ENCODE measurements at regions not wholly inside any gene's neighbourhood (a gene's known extent, or its start where the extent isn't known, plus 50 kb on each side); places are given as distances from the start of the nearest gene placed in this dataset.
"Not testable (repeated sequence)": the region's sequence is repeated elsewhere in the genome, so short reads cannot be mapped to it uniquely, and the experiment has no call there.

DNA sequence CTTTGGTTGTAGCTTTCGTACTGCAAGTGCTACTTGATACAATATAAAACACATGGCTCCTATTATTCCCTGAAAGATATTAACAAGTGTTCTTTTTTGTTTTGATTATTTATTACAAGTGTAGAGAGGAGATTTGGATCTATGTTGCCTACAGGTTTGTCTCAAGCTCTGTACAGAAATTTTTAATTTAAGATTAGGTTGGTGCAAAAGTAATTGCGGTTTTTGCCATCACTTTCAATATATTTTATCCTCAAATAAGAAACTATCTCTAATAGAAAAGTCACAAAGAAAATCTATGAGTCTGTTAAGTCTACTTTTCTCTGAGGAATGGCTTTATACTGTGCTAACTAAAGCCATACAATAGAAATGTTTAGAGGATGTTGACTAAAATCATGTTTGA is 1086.1 kb downstream of the GRM8 start:
- no peak for DNase-seq

DNA sequence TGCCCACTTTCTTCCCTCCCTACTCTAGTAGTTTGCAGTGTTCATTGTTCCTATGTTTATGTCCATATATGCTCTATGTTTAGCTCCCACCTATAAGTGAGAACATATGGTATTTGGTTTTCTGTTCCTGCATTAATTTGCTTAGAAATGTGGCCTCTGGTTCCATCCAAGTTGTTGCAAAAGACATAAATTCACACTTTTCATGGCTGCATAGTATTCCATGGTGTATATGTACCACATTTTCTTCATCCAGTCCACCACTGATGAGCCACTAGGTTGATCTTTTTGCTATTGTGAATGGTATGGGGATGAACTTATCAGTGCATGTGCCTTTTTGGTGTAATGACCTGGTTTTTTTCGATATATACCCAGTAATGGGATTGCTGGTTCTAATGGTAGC is 1089.1 kb downstream of the GRM8 start:
- DNase-seq = no peak

DNA sequence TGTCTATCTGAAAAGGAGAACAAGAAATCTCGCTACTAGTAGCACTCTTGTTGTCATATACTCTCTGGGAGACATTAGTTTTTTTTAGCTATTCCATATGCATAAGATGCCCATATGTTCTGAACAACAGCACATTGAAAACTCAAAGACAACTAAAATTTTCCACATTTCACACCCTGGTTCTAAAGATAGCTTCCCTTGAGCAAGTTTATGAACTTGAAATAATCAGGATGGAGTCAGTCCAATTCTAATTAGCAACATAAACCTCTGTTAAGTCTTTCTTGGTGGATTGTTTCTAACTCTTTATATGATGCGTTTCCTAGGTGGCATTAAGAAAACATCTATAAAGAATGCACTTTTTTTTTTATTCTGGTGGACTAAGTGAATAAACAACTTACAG is 1095.3 kb downstream of the GRM8 start:
- no peak for DNase-seq

DNA sequence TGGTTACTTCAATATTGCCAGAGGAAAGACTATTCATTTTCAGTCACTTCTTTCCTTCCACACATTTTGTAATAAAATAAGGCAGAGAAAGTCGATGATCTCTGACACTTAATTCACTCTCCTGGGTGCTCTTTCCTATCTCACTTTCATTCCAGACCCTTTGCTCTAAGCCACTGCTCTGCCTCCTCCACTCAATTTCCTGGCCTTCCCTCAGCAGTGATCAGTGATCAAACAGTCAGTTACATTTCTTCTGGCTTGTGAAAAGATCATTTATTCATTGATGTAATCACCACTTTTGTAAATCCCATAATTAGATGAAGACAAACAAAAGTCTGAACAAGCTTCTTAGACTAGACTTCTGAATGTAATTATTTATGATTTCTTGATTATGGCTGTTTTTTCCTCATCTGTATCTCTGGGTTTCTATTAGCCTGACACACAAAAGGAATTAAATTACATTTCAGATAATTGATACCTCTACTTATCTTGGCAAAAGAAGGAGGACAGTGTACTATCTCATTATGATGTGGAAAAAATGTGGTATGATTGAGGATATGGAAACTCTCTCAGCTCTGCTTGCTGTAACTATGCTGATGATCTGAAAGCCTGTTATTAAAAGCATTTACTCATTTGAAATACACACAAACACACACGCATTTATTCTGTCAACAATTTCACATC is 1102.3 kb downstream of the GRM8 start:
- DNase-seq = no peak

DNA sequence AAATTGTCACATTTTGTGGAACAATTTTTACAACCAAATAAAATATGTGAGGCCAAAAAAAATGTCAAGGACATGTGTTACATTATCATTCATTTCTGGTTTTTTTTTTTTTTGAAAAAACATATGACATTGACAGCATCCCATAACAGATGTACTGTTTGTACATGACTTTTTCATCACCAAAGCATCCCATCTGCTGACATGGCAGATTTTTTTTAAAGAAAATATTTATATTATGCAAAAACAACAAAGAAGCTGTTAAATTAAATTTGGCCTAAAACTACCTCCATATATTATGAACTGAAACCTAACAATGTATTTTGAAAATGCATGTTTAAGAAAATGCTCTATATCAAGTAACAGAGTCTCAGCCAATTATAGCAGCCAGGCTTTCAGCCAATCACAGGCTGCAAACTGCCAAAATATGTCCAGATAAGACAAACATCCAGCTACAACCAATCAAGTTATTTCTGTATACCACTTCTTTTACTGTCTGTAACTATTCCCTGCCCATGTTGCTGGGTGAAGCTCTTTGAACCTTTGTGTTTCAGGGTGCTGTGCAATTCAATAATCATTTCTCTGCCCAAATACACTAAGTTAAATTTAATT is 1111.8 kb downstream of the GRM8 start:
- DNase-seq = no peak

DNA sequence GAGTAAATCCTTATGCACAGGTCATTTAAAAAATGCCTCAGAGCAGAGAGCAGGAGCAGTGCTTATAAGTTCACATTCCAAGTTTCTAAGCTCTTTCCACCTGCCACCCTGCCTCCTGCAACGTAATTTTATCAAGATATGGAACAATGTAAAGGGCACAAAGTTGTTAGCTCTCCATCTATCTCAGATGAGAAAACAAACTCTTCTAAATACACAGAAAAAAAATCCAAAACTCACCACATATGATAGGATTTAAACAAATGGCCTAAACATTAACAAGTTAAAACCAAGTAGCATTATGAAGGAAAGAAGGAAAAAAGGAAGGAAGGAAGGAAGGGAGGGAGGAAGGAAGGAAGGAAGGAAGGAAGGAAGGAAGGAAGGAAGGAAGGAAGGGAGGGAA is 1132.8 kb downstream of the GRM8 start:
- DNase-seq = no peak

DNA sequence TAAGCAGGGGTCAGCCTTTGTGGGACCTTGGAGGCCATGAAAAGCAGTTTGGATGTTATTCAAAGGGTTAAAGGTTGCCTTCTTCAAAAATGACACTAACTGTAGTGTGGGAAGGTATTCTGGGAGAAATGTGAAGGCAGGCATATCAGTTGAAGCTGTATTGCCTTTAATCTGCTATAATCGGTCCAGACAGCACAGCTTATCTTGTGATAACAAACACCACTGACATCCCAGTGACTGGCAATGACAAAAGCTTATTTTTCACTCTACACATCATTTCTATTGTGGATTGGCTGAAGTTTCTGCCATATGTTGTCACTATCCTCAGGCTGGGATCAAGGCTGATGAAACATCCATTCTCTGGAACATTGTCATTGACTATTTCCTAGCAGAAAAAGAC is 1149.2 kb downstream of the GRM8 start:
- no peak for DNase-seq

DNA sequence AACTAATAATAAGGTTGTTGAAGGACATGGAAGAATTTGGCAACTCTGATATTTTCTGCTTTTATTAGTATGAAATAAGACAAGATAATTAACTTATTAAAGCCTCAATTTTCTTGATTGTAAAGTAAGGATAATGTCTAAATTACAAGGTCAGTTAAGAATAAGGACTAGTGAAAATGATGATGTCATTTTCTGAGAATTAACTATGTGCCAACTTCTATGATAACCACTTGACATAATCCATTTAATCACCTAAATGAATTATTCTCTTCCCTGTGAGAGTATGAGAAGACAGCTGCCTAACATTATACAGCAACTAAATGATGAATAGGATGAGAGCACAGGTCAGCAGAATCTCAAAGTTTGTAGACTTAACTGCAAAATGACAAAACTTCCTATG is 1153.4 kb upstream of the POT1 start:
- DNase-seq = no peak

DNA sequence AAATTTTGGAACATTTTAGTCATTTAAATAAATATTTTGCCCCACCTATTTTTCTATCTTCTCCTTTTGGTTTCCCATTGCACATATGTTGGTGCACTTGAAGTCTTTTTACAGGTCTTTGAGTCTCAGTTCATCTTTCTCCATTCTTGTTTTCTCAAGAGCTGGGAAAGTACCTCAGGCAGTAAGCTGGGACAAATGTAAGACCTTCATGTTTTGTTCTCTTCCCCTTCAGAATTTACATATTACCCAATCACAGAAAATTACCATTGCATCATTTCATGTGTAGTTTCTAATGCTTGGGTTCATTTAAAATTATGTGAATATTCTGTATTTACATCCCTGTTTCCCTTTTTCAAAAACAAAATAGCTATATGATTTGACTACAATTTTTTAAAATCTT is 1150.0 kb upstream of the POT1 start:
- no peak for DNase-seq

DNA sequence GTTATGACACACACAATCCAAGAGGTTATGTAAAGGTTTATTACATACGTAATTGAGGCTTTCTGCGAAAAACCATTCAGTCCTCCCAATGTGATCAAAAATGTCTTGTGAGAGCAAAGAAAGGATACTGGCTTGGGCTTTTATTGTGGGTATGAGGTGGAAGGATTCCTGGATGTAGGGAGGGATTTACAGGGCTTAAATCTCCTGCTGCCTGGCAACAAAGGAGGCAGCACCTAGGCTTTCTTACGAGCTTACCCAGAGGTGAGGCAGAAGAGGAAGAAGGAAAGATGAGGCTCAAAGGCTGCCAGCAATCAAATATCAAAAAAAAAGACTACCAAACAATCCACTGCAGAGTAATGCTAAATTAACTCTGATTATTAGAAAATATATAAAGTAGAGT is 1149.5 kb upstream of the POT1 start:
- DNase-seq = no peak

DNA sequence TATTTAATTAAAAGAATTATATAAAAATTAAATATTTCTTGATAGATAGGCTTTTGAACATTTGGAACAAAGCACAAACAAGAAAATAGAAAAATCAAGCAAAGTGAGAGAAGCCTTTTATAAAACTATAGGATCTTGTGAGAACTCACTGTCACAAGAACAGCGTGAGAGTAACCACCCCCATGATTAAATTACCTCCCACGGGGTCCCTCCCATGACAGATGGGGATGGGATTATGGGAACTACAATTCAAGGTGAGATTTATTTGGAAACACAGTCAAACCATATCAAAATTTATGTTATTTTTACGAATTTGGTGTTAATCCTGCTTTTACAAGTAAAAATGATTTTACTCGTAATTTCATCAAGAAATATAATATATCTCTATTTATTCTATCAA is 1136.1 kb upstream of the POT1 start:
- DNase-seq = no peak

DNA sequence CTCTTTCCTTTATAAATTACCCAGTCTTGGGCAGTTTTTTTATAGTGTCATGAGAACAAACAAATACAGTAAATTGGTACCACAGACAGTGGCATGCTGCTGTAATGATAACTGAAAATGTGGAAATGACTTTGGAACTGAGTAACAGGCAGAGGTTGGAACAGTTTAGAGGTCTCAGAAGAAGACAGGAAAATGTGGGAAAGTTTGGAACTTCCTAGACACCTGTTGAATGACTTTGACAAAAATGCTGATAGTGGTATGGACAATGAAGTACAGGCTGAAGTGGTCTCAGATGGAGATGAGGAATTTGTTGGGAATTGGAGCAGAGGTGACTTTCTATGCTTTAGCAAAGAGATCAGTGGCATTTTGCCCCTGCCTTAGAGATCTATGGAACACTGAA is 1128.4 kb upstream of the POT1 start:
- DNase-seq = no peak

DNA sequence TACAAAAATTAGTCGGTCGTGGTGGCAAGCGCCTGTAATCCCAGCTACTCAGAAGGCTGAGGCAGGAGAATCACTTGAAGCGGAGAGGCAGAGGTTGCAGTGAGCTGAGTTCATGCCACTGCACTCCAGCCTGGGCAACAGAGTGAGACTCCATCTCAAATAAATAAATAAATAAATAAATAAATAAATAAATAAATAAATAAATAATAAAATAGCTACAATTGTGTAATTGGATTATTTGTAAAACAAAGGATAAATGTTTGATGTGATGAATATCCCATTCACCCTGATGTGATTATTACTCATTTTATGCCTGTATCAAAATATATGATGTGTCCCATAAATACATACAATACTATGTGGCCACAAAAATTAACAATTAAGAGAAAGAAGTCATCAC is 1127.0 kb upstream of the POT1 start:
- DNase-seq = not testable (repeated sequence)

DNA sequence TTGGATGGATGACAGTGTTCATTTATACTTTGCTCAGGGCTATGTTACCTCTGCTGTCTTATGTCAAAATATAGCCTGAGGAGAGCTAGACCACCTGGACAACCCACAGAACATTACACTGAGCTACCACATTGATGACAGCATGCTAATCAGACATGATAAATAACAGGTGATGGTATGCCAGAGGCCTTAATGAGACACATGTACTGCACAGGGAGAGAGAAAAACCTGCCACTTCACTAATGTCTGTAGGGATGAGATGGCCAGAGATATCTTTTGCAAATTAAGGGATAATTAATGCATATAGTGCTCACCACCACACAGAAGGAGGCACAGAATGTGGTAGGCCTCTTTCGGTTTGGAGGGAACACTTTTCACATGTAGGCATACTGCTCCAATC is 1122.6 kb upstream of the POT1 start:
- DNase-seq = no peak

DNA sequence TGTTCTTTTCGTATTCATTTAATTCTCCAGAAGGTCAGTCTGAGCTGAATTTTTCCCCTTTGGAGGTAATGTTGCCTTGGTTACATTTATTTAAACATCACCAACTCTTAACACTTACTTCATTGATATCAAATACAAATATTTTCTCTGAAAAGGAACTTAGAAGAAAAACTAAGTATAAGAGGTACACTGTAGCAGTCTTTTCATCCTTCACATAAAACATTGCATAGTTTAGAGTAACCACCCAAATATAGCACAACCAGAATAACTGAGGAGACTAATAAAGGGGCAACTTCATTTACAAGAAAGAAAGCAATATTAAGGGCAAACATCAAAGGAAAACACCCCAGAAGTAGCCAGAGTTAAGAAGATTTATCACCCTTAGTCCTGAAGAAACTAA is 1115.0 kb upstream of the POT1 start:
- no peak for DNase-seq

DNA sequence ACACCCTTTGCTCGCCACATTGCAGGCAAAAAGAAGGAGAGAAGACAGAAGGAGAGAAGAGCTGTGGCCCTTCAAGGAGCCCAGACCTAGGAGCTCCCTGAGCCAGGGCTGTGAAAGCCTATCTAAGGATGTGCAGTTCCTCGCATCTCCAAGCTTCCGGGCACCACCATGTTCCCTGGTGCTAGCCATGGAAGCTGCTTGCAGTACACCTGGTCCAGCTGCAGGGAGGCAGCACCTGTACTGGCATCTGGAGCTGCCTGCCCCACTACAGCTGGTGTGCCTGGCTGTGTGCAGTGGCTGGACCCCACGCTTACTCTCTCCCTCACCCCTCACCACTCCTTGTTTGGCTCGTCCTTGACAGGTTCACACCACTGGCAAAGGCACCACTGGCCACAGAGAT is 1111.8 kb upstream of the POT1 start:
- no peak for DNase-seq

DNA sequence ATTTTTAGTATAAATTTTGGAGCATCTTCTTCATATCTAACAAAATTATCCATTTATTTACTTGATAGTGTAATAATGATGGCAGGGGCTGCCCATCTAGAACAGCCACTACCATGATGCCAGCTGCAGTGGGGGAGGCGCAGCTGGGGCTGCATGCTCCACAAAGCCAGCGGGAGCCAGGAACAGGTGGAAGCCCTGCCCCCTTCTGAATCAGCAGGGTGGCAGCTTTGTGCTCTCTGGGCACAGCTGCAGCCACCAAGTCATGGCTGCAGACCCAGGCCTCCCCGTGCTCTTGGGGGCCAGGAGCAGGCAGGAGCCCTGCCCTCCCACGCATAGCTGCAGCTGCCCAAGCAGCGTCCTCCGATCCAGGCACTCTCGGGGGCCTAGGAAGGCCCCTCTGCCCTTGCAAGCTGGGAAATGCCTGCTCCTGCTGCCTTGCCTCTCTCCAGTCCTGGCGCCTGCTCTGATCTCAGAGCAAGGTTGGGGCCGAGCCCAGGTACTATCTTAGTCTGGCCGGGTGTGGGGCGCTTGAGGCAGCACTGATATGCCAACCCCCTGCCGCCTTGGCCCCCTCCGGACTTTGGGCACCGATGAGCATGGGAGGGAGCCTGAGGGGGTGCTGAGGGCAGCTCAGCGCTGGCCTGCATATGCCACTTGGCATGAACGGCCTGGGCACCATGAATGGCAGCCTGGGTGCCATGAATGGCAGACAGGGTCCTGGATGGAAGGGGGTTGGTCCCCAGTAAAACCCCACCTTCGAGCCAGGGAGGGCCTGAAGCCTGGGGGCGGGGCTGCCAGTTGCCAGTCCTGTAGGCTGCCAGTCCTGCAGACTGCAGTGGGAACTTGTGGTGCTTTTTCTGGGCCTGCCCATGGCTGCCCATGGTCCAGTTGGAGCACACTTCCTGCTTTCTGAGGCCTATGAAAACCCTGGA is 1110.8 kb upstream of the POT1 start:
- DNase-seq = no peak

DNA sequence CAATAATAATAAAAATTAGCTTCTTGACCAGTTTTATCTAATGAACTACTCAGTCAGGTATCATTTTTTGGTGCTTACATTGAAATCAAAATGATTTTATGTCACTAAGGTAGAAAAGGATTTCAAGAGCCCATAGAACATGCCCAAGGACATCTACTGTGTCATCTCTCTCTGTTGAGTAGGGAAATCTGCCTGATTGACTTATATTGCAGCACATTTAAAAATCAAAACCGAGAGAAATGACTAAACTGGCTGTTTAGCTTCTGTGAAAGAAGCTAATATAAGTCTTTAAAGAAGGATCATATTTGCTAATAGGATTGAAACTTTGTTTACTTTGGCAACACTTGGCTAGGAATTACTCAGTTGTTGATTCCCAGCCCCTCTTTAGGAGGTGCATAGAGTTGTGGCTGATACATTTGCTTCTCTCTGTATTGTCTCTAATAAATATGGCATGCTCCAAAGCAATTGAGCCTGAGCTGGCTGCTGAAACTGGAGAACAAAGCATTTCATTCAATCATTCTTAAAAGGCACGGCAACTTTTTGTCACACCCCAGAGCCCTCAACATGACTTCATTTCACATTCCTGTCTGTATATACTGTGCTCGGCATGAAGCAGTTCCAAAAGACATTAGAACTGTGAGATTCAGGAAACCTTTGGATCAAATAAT is 1096.9 kb upstream of the POT1 start:
- no peak for DNase-seq

DNA sequence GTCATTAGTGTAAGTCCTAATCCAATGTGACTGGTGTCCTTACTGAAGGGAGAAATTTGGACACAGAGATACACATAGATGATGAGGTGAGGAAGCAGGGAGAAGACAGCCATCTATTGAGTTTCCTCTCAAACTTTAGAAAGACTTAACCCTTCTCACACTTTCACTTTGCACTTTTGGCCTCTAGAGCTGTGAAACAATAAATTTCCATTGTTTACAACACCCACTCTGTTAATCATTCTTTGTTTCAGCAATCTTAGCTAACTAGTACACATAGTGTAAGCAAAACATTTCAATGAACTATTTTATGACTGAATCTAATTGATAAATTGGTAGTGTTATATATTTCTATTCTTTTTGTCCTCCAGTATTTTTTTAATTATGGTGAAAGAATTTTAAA is 1092.8 kb upstream of the POT1 start:
- no peak for DNase-seq

DNA sequence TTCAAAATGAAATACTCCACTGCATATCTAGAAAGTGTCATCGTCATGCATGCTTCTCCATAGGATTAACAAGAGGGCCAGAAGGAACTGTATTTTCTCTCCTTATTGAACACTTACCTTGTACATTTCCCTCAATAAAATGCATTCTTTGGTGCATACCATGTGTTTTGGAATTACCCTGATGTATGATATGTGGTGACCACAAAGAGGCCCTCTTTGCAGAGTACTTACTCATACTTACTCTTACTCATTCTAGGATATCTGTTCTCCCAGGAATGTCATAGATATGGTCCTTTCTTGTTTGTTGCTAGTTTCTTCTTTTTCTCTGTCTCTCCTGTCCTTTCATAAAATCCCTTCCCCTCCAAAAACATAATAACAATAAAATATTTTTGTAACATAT is 1087.1 kb upstream of the POT1 start:
- no peak for DNase-seq

DNA sequence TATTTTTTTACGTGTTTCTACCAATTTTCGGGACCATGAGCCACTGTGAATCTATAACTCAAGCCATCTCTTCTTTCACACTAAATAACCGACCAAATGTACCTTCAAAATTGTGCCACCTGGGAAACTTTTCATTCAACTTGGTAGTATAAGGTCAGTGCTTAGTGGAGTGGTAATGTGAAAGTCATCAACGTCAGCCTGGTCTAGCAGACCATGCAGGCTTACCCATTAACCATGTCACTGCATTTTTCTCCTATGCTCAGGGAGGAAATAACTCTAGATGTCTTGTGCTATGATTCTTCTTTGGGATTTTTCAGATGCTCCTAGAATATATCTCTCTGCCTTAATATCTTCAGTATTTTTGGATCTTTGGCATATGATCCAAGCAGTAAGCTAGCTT is 1075.4 kb upstream of the POT1 start:
- no peak for DNase-seq

DNA sequence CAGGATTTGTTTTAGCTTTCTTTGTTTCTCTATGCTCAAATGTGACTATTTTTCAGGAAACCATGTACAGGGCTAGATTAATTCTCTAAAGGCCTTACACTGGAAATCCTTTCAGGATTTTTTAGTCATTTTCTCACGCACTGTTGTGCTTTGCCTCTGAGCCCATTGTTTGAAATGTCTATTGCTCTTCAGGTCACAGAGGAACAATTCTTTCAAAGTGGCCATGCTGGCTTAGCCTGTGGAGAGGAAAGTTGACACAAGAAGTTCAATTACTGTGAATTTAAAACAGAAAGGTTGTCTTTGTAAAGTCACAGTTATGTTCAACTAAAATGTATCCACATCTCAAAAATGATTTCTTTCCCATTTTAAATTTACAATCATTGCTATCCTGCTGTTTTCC is 1071.7 kb upstream of the POT1 start:
- DNase-seq = no peak

DNA sequence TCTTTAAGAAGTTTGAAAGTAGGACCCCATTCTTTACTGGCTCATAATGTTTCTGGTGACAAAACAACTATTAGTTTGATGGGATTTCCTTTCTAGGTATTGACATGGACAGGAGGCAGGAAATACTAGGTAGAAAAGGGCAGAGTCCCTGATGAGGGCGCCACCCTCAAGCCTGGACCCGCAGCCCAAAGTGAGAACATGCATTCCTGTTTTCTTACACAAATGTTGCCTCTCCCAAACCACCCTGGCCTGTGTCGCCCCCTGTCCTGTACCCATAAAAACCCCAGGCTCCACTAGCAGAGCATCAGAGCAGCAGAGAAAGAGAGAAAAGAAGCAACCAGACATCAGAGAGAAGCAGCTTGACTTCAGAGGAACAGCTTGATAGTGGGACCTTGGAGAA is 1055.2 kb upstream of the POT1 start:
- no peak for DNase-seq

DNA sequence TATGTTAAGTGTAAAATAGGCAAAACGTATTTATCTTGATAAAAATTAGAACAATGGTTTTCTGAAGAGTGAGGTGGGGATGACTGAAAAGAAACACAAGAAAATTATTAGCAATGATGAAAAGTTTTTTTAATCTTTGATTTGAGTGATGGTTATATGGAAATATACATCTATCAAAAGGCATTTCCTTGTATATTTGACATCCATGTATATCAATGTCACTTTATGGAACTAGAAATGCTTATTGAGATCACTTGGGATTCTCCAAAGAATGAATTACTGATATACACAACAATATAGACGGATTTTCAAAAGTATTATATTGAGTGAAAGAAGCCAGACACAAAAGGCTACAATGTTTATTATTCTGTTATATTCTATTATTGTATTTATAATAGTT is 1042.0 kb upstream of the POT1 start:
- DNase-seq = no peak

Measured in SIG-M5 (cell line).